CD14-positive monocyte (primary cell): ENCODE measurements at regions not wholly inside any gene's neighbourhood (a gene's known extent, or its start where the extent isn't known, plus 50 kb on each side); places are given as distances from the start of the nearest gene placed in this dataset.

Experiments used
- DNase-seq, 3 donors: peaks; one replicate each; pipeline ENCODE4 v3.0.0-alpha.2; 2011 to 2022
- H2AFZ ChIP-seq: 2 replicates; pipeline ENCODE4 v1.6.0; 2012; ENCODE audit warnings: mild to moderate bottlenecking, low read depth, low read length, inconsistent platforms; ENCODE audit not compliant: insufficient read depth, poor library complexity, severe bottlenecking
- H3K27ac ChIP-seq, 2 donors: 1 replicate in 1 of 2; 2 replicates in 1 of 2; pipeline ENCODE4 v1.5.1; 2012 to 2013; ENCODE audit warnings: low read length in 2 of 2, control low read depth in 1 of 2, inconsistent platforms in 1 of 2, low read depth in 1 of 2, mild to moderate bottlenecking in 1 of 2
- H3K27me3 ChIP-seq, 2 donors: one replicate each; pipeline versions ENCODE4 v1.6.0 to v1.6.1; 2011 to 2013; ENCODE audit warnings: low read length in 2 of 2; ENCODE audit not compliant: control insufficient read depth in 2 of 2, insufficient read depth in 2 of 2
- H3K36me3 ChIP-seq, 2 donors: replicated peaks in 1 of 2; 1 replicate in 1 of 2; 2 replicates in 1 of 2; pipeline versions ENCODE4 v1.5.1 to v1.6.1; 2012 to 2013; ENCODE audit warnings: low read length in 2 of 2, control low read depth in 1 of 2, inconsistent platforms in 1 of 2, mild to moderate bottlenecking in 1 of 2; ENCODE audit not compliant: insufficient read depth in 2 of 2, control insufficient read depth in 1 of 2
- H3K4me1 ChIP-seq, 2 donors: 1 replicate in 1 of 2; 2 replicates in 1 of 2; pipeline versions ENCODE4 v1.5.1 to v1.6.1; 2012 to 2013; ENCODE audit warnings: low read length in 2 of 2, control low read depth in 1 of 2, inconsistent platforms in 1 of 2, mild to moderate bottlenecking in 1 of 2, moderate library complexity in 1 of 2; ENCODE audit not compliant: insufficient read depth in 2 of 2, control insufficient read depth in 1 of 2
- H3K4me2 ChIP-seq: replicated peaks from 2 replicates; pipeline ENCODE3; 2012; ENCODE audit warnings: low read length, moderate library complexity, mild to moderate bottlenecking; ENCODE audit not compliant: poor library complexity, severe bottlenecking; ENCODE audit errors: extremely low read depth
- H3K4me3 ChIP-seq, 3 experiments: fragments of 200-600 bp in 1 of 3; sonication (generic) in 1 of 3; replicated peaks in 1 of 3; 1 replicate in 2 of 3; 2 replicates in 1 of 3; pipeline ENCODE4 v1.5.1; 2011 to 2013; ENCODE audit warnings: low read length in 3 of 3, mild to moderate bottlenecking in 3 of 3, control low read depth in 2 of 3, low read depth in 2 of 3, inconsistent platforms in 1 of 3, moderate library complexity in 1 of 3
- H3K79me2 ChIP-seq: 2 replicates; pipeline ENCODE4 v1.6.0; 2012; ENCODE audit warnings: mild to moderate bottlenecking, control low read depth, inconsistent platforms, low read length, moderate library complexity; ENCODE audit not compliant: insufficient read depth
- H3K9ac ChIP-seq: 2 replicates; pipeline ENCODE4 v1.6.0; 2017; ENCODE audit warnings: low read length, mild to moderate bottlenecking; ENCODE audit not compliant: insufficient read depth, poor library complexity, severe bottlenecking
- H3K9me3 ChIP-seq, 2 donors: replicated peaks in 1 of 2; 1 replicate in 1 of 2; 2 replicates in 1 of 2; pipeline versions ENCODE4 v1.5.1 to v1.6.1; 2012 to 2013; ENCODE audit warnings: low read length in 2 of 2, control low read depth in 1 of 2; ENCODE audit not compliant: control insufficient read depth in 1 of 2, insufficient read depth in 1 of 2
- H4K20me1 ChIP-seq: 2 replicates; pipeline ENCODE4 v1.6.0; 2012; ENCODE audit warnings: mild to moderate bottlenecking, low read length, control low read depth, moderate library complexity; ENCODE audit not compliant: insufficient read depth
- H3K27ac Mint-ChIP-seq, 7 donors: one replicate each; pipeline ENCODE4 v1.8.0; 2020; ENCODE audit warnings: mild to moderate bottlenecking in 7 of 7, mixed read lengths in 7 of 7, moderate library complexity in 6 of 7, inconsistent platforms in 2 of 7
- H3K27me3 Mint-ChIP-seq, 3 donors: one replicate each; pipeline ENCODE4 v1.8.0; 2021 to 2022; ENCODE audit warnings: low read depth in 3 of 3, mild to moderate bottlenecking in 3 of 3, mixed read lengths in 3 of 3, moderate library complexity in 3 of 3, inconsistent platforms in 1 of 3
- H3K36me3 Mint-ChIP-seq, 2 donors: one replicate each; pipeline ENCODE4 v1.8.0; 2020; ENCODE audit warnings: mixed read lengths in 2 of 2, inconsistent platforms in 1 of 2, mild to moderate bottlenecking in 1 of 2
- H3K4me1 Mint-ChIP-seq: one replicate; pipeline ENCODE4 v1.8.0; 2020; ENCODE audit warnings: mild to moderate bottlenecking, mixed read lengths
- H3K4me3 Mint-ChIP-seq, 2 donors: one replicate each; pipeline ENCODE4 v1.8.0; 2020; ENCODE audit warnings: mild to moderate bottlenecking in 2 of 2, mixed read lengths in 2 of 2, moderate library complexity in 1 of 2
- H3K9me3 Mint-ChIP-seq, 7 donors: one replicate each; pipeline ENCODE4 v1.8.0; 2020 to 2022; ENCODE audit warnings: mixed read lengths in 7 of 7, mild to moderate bottlenecking in 6 of 7, moderate library complexity in 6 of 7, inconsistent platforms in 2 of 7
- CTCF ChIP-seq: fragments of 200-600 bp; IDR thresholded peaks from one replicate; pipeline ENCODE4 v1.8.0; 2022; ENCODE audit warnings: antibody characterized with exemption, mild to moderate bottlenecking
- WGBS: methylation state at CpG from one replicate; pipeline ENCODE4 v1.1.5; 2013; ENCODE audit warnings: missing lambda C conversion rate; ENCODE audit not compliant: insufficient coverage; 5-methylcytosine and 5-hydroxymethylcytosine counted together
- intact Hi-C, 2 donors: fragments of 100-400 bp; cut with micrococcal nuclease; formaldehyde crosslinking; loops; one replicate each; pipeline versions ENCODE4 v1.15.0 to v1.15.1; 2023

DNA sequence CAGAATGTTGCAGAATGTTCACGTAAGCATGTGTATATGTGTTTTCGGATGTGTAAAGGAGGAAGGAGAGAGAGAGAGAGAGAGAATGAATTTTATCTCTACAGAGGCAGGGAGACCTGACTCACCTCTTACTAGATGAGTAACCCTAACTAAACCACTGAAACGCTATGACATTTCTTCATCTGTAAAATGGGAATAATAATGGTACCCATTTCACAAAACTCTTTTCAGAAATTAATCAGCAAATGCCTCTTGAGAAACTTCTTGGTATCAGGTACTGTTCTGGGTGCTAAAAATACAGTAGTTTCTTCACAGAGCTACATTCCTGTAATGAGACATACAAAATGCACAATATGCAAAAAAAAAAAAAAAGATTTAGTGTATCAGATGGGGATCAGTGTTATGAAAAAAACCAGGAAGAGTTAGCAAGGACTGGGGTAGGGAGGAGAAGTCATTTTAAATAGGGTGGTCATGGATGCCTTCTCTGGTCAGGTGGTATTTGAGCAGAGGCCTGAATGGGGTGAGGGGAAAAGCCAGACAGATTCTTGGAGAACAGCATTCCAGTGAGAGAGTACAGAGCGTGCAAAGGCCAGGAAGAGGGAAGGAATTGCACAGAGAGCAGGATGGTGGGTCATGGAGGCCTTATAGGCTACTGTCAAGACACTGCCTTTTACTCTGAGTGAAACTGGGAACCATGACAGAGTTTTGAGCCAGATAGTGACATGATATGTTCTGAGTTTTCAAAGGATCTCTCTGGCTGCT is 84.9 kb upstream of the SPANXB1 start:
- Histone ChIP-seq H3K27ac (no peak overlapping the region), H3K4me2 (no peak overlapping the region), H3K27me3 (no peaks in the 10 kb centered on the region), H3K4me1 (no peaks in the 10 kb centered on the region), H4K20me1 (no peaks in the 10 kb centered on the region), H3K36me3 (no peaks in the 10 kb centered on the region), H3K9ac (no peak overlapping the region), H3K79me2 (no peaks in the 10 kb centered on the region), H3K9me3 (no peaks in the 10 kb centered on the region), H2AFZ (no peak overlapping the region), H3K4me3 (no peak overlapping the region)
- WGBS = 86% methylated on average over 1 of the region's 4 CpGs
- intact Hi-C loops = no loop called here
- no peak for DNase-seq
- H3K36me3 Mint-ChIP-seq = no peaks in the 10 kb centered on the region
- TF ChIP-seq CTCF = no peak
- peak overlapping the region in 1 of 2 donors; percentile 2 for H3K4me3 Mint-ChIP-seq
- no peak overlapping the region for H3K27ac Mint-ChIP-seq
- peaks cover 0 to 4% (median 0%) of the 10 kb centered on the region in 3 donors for H3K27me3 Mint-ChIP-seq
- peaks cover 0 to 4% (median 0%) of the 10 kb centered on the region in 7 donors for H3K9me3 Mint-ChIP-seq
- peaks cover 3% of the 10 kb centered on the region for H3K4me1 Mint-ChIP-seq

GRCh38 chrX:140918398-140919038 is 83.9 kb upstream of the SPANXB1 start:
- H3K27me3 Mint-ChIP-seq = peaks cover 0 to 4% (median 4%) of the 10 kb centered on the region in 3 donors
- no peaks in the 10 kb centered on the region for H3K36me3 Mint-ChIP-seq
- Histone ChIP-seq H3K9me3 (no peaks in the 10 kb centered on the region), H3K9ac (no peak overlapping the region), H3K27me3 (no peaks in the 10 kb centered on the region), H3K79me2 (no peaks in the 10 kb centered on the region), H3K36me3 (no peaks in the 10 kb centered on the region), H3K4me2 (no peak overlapping the region), H3K4me3 (no peak overlapping the region), H3K4me1 (no peaks in the 10 kb centered on the region), H4K20me1 (no peaks in the 10 kb centered on the region), H3K27ac (no peak overlapping the region), H2AFZ (no peak overlapping the region)
- no peak for TF ChIP-seq CTCF
- peak overlapping the region in 1 of 7 donors; percentile 8 for H3K27ac Mint-ChIP-seq
- intact Hi-C loops = no loop called here
- peak; percentile 9 to 15 (median 13) for DNase-seq
- no peak overlapping the region for H3K4me3 Mint-ChIP-seq
- WGBS = 50% methylated on average over 2 of the region's 14 CpGs
- H3K9me3 Mint-ChIP-seq = peaks cover 0 to 4% (median 0%) of the 10 kb centered on the region in 7 donors
- H3K4me1 Mint-ChIP-seq = peaks cover 3% of the 10 kb centered on the region
